NB4 (cell line): ENCODE measurements at regions not wholly inside any gene's neighbourhood (a gene's known extent, or its start where the extent isn't known, plus 50 kb on each side); places are given as distances from the start of the nearest gene placed in this dataset.

Experiments used
- MYC ChIP-seq: IDR thresholded peaks from 2 replicates; pipeline ENCODE4 v1.6.1; 2011; ENCODE audit warnings: low read depth, low read length
- POLR2A ChIP-seq: IDR thresholded peaks from 2 replicates; pipeline ENCODE4 v1.6.1; 2011; ENCODE audit warnings: mild to moderate bottlenecking; ENCODE audit not compliant: insufficient read length; ENCODE audit errors: extremely low read depth
- TF ChIP-seq, protein P1 (sequence below): IDR thresholded peaks from one replicate; pipeline ENCODE4 v1.5.1; 2012; ENCODE audit warnings: low read depth, low read length

DNA sequence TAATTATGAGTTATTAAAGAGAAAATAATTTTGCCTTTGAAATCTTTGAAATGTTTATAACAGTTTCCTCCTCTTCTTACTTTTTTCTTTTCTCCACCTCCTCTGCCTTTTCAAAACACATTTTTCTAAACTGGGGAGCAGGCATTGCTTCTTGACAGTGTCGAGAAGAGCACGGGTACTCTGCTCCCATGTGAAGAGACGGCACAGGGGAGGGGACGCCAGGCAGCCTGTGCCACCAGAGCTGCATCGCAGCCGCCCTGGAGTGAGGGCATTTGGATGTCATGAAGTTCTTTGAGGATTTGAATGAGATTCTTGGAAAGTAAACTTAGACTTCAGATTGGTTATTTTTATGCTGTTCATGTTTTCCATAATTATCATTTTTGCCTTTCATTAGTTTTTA, 149.7 kb downstream of the ACTR3B start:
- TF ChIP-seq, protein P1, sequence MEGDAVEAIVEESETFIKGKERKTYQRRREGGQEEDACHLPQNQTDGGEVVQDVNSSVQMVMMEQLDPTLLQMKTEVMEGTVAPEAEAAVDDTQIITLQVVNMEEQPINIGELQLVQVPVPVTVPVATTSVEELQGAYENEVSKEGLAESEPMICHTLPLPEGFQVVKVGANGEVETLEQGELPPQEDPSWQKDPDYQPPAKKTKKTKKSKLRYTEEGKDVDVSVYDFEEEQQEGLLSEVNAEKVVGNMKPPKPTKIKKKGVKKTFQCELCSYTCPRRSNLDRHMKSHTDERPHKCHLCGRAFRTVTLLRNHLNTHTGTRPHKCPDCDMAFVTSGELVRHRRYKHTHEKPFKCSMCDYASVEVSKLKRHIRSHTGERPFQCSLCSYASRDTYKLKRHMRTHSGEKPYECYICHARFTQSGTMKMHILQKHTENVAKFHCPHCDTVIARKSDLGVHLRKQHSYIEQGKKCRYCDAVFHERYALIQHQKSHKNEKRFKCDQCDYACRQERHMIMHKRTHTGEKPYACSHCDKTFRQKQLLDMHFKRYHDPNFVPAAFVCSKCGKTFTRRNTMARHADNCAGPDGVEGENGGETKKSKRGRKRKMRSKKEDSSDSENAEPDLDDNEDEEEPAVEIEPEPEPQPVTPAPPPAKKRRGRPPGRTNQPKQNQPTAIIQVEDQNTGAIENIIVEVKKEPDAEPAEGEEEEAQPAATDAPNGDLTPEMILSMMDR, result no peak
- TF ChIP-seq POLR2A (no peak), MYC (no peak)
